GM21390 (cell line): ENCODE measurements at regions not wholly inside any gene's neighbourhood (a gene's known extent, or its start where the extent isn't known, plus 50 kb on each side); places are given as distances from the start of the nearest gene placed in this dataset.
"Not testable (repeated sequence)": the region's sequence is repeated elsewhere in the genome, so short reads cannot be mapped to it uniquely, and the experiment has no call there.

Experiments
- ATAC-seq: cut with Tn5 transposase; IDR thresholded peaks from one replicate; pipeline ENCODE4 v1.9.1; 2021; ENCODE audit not compliant: unreplicated experiment

DNA sequence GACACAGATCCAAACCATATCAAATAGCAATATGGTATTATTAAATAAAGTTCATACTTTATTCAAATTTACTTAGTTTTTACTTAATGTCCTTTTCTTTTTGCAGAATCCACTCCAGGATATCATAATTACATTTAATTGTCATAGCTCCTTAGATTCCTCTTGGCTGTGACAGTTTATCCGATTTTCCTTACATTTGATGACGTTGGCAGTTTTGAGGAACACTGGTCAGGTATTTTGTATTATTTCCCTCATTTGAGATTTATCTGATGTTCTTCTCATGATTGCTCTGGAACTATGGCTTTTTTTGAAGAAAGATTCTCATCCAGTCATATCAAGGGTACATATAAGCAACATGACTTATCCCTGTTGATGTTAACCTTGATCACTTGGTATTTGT is 198.3 kb upstream of the STAC start:
- no peak for ATAC-seq

DNA sequence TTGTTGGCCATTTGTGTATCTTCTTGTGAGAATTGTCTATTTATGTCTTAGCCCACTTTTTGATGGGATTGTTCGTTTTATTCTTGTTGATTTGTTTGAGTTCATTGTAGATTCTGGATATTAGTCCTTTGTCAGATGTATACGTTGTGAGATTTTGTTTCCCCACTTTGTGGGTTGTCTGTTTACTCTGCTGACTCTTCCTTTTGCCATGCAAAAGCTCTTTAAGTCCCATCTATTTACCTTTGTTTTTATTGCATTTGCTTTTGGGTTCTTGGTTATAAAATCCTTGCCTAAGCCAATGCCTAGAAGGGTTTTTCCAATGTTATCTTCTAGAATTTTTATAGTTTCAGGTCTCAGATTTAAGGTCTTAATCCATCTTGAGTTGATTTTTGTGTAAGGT is 193.1 kb upstream of the STAC start:
- not testable (repeated sequence) for ATAC-seq

DNA sequence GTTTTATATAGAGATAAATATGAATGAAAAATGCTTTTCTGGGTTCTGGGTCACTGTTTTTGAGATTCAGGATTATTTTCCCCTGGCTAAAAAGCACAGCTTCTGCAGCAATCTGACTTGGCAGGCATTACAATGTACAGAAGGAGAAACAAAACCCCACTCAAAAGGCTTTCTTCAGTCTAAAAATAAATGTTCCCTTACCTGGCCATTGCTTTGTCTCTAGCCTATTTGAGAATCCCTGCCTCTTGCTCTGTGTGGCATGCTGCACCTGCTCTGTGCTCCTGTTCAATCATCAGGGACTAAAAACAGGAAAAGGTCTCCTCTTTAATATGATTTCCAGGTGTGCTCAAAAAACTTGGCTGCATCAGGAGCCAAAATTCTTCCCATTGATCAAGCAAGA is 187.4 kb upstream of the STAC start:
- ATAC-seq: no peak

DNA sequence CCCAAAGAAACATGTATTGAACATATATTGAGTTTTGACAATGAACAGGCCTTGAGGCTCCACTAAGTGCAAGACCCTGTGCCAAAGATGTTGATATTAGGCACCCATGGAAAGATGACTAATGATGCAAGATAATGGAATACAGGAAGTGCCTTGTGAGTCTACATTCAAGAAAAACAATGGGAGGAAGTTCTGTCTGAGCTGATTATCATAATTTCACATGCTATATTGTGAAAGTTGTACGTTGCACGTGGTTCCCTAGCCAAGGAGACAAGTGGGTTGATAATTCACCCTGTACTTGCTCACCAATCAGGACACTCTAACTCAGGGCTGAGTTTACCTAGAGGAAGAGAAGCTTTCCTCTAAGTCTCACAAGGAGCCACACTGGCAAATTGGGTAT is 186.9 kb upstream of the STAC start:
- ATAC-seq: no peak

DNA sequence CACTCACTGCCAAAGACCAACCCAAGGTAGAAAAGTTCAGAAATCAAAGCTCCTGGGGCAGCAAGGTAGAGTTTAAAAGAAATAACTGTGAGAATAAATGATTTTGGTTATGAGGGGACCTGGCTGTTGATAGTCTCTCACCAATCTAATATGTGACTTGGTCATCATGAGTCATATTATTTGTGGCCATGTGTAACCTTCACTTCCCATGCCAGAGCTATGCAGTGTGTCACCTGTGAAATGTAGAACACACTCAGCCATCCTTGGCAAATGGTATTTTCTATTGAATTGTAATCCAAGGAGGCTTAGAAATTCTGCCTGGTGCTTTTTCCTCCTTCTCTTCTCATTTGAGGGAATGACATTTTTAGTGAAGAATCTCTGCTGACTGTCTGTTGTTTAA is 184.2 kb upstream of the STAC start:
- no peak for ATAC-seq

DNA sequence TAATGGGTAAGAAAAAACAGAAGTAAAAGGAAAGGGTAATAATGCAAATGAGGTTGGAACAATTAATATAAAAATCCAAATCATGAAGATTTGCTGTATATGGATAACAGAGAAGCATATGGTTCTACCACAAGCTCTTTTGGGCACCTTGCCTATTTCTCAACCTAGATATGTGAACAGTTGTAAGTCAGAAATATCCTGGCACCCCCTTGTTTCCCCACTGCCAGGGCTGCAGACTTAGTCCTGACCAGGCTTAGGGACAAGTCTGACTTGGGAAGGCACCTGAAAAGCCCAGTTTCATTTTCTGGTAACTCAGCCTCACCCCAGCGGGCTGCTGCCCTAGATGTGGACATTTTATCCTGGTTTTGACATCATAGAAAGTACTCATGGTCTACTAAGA is 183.2 kb upstream of the STAC start:
- ATAC-seq: no peak

DNA sequence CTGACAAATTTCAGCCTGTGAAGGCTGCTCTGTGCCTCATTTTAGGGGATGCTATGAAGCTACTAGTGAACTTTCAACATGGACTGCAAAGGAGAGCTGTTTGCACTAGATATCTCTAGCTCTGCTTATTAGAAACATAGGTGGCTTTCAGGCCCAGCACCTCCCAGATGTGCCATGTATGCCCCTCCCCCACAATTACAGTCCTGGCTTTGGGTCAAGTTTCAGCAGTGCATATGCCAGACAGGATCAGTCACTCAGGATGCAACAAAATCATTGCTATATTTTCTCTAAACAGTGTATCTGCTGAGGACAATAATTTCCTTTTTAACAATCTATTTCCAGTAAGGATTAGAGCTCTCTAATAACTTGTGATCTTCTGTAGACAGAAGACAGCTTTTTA is 178.8 kb upstream of the STAC start:
- no peak for ATAC-seq

DNA sequence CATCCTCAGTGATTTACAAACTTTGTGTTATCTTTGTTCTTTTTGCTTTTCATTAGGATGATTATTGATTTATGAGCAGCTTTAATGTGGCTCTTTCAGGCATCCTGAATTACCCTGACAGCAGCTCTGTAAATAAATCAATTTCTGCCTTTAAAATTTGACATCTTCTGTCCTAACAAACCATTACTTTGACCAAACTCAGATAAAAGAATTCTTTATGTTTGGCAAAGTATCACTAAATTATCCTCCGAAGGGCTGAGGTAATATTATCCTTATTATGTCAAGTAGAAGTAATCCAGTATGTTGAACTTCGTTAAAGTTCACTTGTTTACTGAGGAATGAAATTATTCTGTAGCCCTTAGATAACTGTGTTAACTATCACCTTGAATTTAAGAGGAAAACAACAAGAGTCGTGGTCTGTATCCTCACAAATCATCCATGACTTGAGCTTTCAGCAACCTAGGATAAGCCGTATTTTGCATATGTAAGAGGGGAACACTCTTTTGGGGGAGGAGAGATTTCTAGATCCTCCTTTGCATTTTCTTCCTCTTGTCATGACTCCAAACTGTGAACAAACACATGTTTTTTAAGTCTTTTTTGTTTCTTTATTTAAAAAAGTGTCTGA is 173.2 kb upstream of the STAC start:
- no peak for ATAC-seq

DNA sequence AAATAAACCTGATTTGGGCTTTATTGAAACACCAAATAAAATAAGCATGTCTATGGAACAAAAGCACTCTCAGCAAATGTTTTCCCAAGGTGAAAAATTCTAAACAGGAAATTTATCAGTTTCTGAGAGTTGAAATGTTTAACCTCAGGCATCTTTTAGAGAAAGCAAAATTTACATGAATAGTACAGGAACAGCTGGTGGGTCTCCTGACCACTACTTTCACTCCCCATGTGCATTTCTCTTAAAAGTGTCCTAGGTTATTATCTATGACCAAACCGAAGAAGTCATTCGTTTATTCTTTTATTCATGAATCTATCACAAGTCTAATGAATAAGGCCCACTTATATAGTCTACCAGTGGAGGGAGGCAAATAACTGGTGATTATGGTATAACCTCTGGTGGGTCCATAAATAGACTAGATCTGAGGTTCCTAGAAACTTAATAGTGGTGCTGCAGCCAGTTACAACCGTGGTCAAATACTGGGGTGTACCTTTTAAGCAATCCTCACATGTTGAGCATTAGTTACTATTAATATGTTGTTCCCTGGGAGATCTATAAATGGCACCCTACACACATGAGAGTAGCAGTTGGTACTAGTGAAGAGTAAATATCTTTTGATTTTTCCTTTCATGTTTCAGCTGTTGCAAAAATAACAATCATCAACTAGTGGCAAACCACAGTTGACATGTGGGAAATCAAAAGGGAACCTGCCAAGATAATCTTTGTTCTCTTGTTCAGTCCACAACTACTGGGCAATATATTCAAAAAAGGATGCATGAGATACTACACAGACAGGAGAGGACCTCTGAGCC is 169.3 kb upstream of the STAC start:
- no peak for ATAC-seq

DNA sequence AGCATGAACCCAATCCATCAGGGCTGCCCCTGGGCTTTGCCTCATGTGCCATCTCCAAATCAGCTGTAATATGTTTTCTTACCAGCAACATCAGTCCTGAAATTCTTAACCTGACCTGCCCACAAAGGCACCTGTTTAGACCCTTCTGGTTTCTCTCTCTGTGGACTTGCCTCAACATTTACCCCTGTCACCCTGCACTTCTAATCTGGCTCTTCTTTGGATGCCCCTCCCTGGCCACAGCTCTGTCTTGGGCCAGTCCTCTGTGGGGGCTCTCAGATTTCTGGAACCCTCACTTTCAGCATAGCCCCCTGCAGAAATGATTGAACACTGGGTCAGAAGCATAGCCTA is 168.7 kb upstream of the STAC start:
- ATAC-seq: no peak

DNA sequence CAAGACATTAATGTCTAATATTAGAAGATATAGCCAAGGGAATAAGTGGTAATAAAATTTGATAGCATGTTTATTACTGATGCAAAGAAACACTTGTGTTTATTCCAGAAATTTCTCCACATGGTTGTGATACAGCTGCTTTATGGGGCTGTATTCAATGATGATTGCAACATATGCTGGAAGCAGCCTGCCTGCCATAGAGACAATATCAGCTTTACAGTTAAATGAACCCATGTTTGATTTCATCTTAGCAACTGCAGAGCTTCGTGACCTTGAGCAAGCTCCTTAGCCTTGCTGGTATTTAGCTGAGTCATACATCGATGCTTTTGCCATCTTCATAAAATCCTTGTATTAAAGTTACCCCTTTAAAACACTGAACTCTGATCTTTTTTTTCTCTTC is 168.1 kb upstream of the STAC start:
- no peak for ATAC-seq

DNA sequence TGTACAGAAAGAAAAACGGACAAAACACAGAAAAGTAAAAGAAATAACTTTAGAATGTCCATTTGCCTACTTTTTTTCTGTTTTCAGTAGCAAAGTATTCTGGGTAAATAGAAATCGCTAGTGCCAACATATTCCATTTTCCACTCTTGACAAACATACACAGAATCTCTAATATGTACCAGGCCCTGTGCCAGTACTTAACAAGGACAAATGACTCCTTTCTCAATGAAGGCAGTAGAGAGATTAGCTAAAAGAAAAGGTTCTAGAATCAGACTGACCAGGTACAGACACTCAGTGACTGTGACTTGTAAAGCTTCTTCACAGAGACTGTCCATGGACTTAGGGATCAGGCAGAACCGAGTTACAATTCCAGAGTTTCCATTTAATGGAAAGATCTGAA is 165.8 kb upstream of the STAC start:
- no peak for ATAC-seq

DNA sequence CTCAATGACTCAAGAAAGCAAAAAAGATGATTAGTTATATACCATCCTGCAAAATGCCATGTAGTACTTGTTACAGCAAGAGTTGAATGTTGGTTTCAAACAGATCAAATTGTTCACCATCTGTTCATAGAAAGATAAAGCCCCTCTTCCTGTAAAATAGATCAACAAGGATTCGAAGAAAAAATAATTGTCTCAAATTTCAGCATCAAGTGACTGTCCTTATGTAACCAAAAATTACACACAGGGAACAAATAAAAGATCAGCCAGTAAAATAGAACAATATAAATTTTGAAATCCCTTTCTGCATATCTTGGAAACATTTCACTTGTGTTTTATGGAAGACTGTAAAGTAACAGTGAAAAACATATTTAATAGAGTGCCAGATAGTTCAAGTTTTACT is 165.1 kb upstream of the STAC start:
- ATAC-seq: no peak

DNA sequence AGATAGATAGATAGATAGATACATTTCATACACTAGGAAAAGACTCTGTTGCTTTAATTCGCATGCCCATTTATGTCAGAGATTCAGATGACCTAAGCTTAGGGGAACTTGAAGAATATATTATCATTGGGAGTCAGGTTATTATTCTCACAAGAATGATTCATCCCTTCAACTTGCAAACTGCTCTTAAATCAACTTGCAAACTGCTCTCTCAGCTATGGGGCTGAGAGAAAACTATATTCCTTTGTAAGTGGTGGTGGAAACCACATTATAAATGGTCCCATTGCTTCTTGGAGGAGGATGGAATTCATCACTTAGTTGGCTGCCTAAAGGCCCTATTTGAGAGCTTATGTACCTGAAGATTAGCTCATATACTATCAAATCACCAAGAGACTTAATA is 160.9 kb upstream of the STAC start:
- ATAC-seq: no peak

DNA sequence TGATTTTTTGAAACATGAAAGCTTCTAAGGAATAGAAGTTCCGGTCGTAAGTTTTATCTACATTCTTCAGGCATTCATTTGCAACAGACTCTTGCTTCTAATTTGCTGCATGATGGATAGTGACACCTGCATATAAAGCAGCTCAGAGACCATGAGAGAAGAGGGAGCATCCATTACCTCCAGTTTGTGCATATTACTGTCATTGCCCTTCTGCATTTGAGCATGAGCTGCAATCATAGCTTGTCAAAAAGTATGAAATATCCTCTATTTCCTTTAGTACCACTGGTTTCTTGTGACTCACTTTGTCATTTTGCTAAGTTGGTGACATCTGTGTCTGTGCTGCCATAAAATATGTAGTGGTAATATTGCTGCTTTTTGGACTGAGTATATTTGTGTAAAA is 160.1 kb upstream of the STAC start:
- no peak for ATAC-seq

DNA sequence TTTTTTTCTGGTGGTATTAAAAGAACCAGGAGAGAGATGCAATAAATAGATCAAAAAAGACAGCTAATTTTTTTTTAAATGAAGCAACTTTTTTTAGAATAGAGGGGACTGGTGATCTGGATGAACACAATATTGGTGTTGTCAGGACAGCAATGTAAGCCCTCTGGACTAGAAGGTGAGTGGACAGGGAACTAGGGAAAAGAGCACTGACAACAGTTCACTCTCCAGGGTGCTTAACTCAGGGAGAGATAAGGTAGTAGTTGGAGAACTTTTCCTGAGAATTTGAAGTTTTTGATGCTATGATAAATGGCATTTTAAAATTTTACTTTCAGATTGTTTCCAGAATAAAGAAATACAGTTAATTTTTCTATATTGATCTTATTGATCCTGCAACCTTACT is 158.3 kb upstream of the STAC start:
- no peak for ATAC-seq

DNA sequence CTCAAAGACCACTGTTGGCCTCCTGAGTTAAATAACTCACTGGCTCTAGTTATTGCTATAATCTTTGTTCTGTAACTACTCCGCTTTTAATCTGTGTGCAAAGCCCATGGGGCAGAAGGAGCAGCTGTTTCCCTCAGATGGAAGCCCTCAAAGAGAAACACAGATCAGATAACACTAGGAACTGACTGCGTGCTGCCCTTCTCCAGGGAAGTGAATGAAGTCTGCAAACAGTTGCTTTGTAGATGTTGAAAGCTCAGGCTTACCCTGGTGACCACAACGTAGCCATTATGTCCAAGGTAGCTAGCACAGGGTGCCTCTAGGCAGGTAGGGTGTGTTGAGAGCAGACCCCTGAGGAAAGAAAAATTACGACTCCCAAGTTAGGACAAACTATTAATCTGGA is 152.3 kb upstream of the STAC start:
- ATAC-seq: no peak

DNA sequence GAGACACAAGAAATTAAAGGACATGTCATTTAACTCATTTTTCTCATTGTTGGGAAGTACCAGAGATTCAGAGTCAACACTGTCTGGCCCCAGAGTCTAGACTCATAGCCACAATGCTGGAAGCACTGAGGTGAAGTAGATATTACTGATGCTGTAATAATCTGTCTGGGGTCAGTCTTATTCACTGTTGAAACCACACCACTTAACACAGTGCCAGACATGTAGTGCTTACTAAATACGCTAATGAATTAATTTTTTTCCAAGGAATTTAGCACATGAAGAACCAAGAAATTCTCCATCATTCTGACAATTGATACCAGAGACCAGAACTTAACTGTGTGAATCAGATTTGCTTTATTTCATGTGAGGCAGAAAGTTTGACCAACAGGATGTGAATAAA is 150.8 kb upstream of the STAC start:
- no peak for ATAC-seq

DNA sequence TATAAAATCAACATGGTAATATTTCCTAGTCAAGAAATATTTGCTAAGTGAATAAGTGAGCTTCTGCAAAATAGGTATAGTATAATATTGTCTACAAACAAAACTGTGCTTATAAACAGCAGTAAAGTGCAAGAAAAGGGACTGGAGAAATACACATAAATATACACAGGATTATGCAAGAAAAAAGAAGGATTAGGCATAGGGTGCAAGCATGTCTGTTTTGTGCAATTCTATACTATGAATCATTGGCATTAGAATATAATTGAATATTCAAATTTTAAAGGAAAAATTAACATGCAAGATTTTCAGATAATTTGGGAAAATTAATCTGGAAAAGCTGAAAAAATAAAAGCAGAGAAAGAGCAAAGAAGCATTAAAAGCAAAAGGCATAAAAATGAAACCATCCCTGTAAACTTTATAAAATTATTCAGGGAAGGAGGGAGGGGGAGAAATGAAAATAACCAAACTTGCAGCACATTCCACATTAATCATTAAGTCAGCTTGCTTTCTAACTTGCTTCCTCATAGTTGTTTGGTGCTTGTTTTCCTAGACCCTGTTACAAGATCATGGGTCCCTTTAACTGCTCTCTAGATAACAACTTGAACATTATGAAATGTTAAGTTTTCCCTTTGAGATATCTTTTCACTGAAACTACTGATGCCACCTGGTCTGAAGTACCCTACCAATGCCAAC is 147.4 kb upstream of the STAC start:
- ATAC-seq: no peak

DNA sequence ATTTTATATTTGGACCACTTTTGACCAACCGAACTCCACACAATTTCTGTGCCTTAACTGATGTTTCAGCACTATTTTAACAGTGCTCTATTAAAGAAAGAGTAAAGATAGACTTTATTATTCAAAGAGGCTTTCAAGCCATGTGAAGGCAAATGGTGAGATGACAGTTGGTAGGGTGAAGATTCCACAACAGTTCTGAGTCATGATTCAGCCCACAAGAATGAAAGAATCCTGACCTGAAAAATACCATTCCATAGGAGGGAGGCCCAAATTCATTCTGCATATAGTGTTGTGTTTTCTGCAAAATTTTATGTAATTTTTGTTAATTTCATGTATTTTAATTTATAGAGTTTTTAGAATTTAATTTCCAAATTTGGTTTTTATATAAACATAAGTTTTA is 135.6 kb upstream of the STAC start:
- ATAC-seq: no peak

DNA sequence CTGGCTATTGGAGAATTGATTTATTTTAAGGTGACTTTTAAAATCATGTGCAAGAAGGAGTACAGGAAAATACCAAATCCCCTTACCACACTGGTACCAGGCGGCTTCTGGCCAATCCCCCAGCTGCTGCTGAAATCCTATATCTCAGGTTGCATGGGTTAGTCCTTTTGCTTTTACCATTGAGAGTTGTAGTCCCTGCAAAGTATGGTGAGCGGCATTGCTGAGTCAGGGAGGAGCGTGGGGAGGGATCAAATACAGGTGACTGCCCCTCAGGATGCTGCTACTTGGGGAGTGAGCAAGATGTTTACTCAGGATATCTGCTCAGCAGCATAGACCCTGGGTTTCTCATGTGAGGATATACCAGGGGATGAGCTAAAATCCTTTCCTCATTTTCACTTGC is 131.9 kb upstream of the STAC start:
- no peak for ATAC-seq

DNA sequence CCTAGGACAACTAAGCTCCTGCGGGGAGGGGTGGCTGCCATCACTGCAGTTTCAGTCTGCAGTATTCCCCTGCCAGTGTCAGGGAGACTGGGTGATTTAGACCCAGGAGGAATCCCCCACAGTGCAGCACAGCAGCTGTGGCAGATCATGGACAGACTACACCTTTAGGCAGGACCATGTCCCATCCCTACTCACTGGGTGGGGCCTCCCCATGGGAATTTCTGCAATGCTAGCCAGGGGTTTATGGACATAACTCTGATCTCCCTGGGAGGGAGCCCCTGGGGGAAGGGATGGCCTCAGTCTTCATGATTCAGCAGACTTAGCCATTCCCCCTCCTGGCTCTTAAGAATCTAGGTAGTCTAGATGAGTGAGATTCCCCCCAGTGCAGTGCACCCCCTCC is 130.1 kb upstream of the STAC start:
- no peak for ATAC-seq
